RKO (cell line): ENCODE measurements at regions not wholly inside any gene's neighbourhood (a gene's known extent, or its start where the extent isn't known, plus 50 kb on each side); places are given as distances from the start of the nearest gene placed in this dataset.
A peak's percentile ranks its signal among the peaks of the same experiment; 100 is the strongest.

Experiments
- DNase-seq: peaks from one replicate; pipeline ENCODE4 v3.0.0-alpha.2; 2016; ENCODE audit warnings: low spot score

GRCh38 chr5:106205916-106206571 lies 1464.7 kb downstream of the EFNA5 start:
- no peak for DNase-seq

GRCh38 chr5:106202035-106202434 lies 1468.7 kb downstream of the EFNA5 start:
- DNase-seq: no peak

- DNase-seq: no peak
Observed at GRCh38 chr5:106200971-106201370, 1469.8 kb downstream of the EFNA5 start.

GRCh38 chr5:106195679-106196474 lies 1474.9 kb downstream of the EFNA5 start:
- no peak for DNase-seq

- no peak for DNase-seq
Observed at GRCh38 chr5:106189121-106189809, 1481.5 kb downstream of the EFNA5 start.

GRCh38 chr5:106185661-106186081 lies 1485.1 kb downstream of the EFNA5 start:
- no peak for DNase-seq

- DNase-seq: no peak
Observed at GRCh38 chr5:106174903-106175302, 1495.8 kb downstream of the EFNA5 start.

GRCh38 chr5:106172681-106173532 lies 1497.8 kb downstream of the EFNA5 start:
- DNase-seq: no peak

- no peak for DNase-seq
Observed at GRCh38 chr5:106171708-106172107, 1499.0 kb downstream of the EFNA5 start.

GRCh38 chr5:106171132-106171531 lies 1499.6 kb downstream of the EFNA5 start:
- peak; percentile 10 for DNase-seq

GRCh38 chr5:106167766-106168165 lies 1503.0 kb downstream of the EFNA5 start:
- DNase-seq: no peak

GRCh38 chr5:106163233-106163632 lies 1507.5 kb downstream of the EFNA5 start:
- DNase-seq: no peak

GRCh38 chr5:106159616-106160015 lies 1511.1 kb downstream of the EFNA5 start:
- DNase-seq: no peak

GRCh38 chr5:106154280-106154716 lies 1516.4 kb downstream of the EFNA5 start:
- no peak for DNase-seq

GRCh38 chr5:106152569-106152968 lies 1518.2 kb downstream of the EFNA5 start:
- no peak for DNase-seq

- DNase-seq: no peak
Observed at GRCh38 chr5:106142116-106142515, 1528.6 kb downstream of the EFNA5 start.

- DNase-seq: no peak
Observed at GRCh38 chr5:106140101-106140500, 1530.6 kb downstream of the EFNA5 start.

- no peak for DNase-seq
Observed at GRCh38 chr5:106136061-106136460, 1534.7 kb downstream of the EFNA5 start.

GRCh38 chr5:106135473-106135872 lies 1535.3 kb downstream of the EFNA5 start:
- no peak for DNase-seq

GRCh38 chr5:106134549-106134948 lies 1536.2 kb downstream of the EFNA5 start:
- no peak for DNase-seq

GRCh38 chr5:106127985-106128384 lies 1542.8 kb downstream of the EFNA5 start:
- DNase-seq: no peak

GRCh38 chr5:106127341-106127781 lies 1543.4 kb downstream of the EFNA5 start:
- no peak for DNase-seq
